ENCODE measurements at regions not wholly inside any gene's neighbourhood (a gene's known extent, or its start where the extent isn't known, plus 50 kb on each side); places are given as distances from the start of the nearest gene placed in this dataset.

DNA sequence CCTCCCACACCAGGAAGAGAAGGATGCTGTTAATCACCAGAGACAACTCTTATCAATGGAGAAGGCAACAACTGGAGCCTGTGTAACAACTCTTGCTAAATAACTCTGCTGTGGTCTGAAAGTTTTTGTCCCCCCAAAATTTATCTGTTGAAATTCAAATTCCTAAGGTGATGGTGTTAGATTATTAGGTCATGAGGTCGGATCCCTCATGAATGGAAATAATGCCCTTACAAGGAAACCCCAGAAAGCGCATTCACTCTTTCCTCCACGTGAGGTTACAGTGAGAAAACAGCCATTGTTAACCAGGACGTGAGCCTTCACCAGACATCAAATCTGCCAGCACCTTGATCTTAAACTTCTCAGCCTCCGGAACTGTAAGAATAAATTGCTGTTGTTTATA is 141.9 kb upstream of the CXADR start:
- in situ Hi-C loops (cut with HindIII; ENCODE audit: low pct_ligation_motif_present, low sequenced_read_pairs) = no loop called here
- TF ChIP-seq, protein P1, sequence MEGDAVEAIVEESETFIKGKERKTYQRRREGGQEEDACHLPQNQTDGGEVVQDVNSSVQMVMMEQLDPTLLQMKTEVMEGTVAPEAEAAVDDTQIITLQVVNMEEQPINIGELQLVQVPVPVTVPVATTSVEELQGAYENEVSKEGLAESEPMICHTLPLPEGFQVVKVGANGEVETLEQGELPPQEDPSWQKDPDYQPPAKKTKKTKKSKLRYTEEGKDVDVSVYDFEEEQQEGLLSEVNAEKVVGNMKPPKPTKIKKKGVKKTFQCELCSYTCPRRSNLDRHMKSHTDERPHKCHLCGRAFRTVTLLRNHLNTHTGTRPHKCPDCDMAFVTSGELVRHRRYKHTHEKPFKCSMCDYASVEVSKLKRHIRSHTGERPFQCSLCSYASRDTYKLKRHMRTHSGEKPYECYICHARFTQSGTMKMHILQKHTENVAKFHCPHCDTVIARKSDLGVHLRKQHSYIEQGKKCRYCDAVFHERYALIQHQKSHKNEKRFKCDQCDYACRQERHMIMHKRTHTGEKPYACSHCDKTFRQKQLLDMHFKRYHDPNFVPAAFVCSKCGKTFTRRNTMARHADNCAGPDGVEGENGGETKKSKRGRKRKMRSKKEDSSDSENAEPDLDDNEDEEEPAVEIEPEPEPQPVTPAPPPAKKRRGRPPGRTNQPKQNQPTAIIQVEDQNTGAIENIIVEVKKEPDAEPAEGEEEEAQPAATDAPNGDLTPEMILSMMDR (IDR thresholded peaks at IDR 0.05; ENCODE audit: low read depth, low read length, missing control alignments) = no peak
- no peaks in the 10 kb centered on the region for H3K36me3 ChIP-seq (replicated peaks)
- no peaks in the 10 kb centered on the region for H3K27me3 ChIP-seq (replicated peaks)
- DNase-seq = no peak
- peak overlapping the region; percentile 84 for H3K27ac ChIP-seq
- H3K4me3 ChIP-seq (ENCODE audit: low read depth, low read length) = no peak overlapping the region

DNA sequence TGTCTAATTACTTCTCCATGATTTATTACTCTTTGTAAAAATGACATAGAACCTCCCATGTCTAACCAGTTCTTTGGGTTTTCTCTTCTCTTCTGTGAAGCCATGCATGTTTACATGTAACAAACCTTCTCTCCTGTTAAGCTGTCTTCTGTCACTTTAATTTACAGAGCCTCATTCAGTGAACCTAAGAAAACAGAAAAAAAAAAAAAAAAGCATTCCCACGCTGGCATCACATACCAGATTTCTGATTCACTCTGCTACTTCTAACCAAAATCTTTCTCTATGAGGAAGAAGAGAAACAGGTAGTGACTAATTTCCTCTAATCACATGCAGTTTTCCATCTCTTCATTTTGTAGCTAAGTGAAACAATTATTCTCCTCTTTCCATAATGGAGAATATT is 141.4 kb upstream of the CXADR start:
- no peak overlapping the region for H3K4me3 ChIP-seq (ENCODE audit: low read depth, low read length)
- peak; percentile 39 for DNase-seq
- in situ Hi-C loops (cut with HindIII; ENCODE audit: low pct_ligation_motif_present, low sequenced_read_pairs) = no loop called here
- peak overlapping the region; percentile 84 for H3K27ac ChIP-seq
- no peaks in the 10 kb centered on the region for H3K27me3 ChIP-seq (replicated peaks)
- TF ChIP-seq, protein P1 (IDR thresholded peaks at IDR 0.05; ENCODE audit: low read depth, low read length, missing control alignments) = no peak
- no peaks in the 10 kb centered on the region for H3K36me3 ChIP-seq (replicated peaks)

DNA sequence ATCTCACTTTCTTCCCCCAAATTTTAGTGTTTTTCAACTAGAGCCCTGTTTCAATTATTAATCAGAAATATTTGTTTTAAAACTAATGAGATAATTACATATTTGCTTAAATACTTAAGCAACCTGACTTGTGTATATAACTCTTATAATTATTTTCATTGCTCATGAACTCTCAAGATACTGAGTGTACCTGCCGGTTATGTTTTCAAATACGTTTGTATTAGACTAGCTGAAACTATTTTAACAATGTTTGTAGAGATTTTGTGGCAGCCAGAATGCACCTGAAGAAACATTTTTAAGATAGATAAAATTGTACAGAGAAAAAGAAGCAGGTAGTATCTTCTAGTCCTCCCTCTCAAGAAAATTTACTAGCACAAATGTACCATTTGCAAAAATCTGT is 140.6 kb upstream of the CXADR start:
- in situ Hi-C loops (cut with HindIII; ENCODE audit: low pct_ligation_motif_present, low sequenced_read_pairs) = no loop called here
- Histone ChIP-seq H3K4me3 (ENCODE audit: low read depth, low read length) (no peak overlapping the region), H3K27ac (peak overlapping the region; percentile 84), H3K27me3 (replicated peaks) (no peaks in the 10 kb centered on the region), H3K36me3 (replicated peaks) (no peaks in the 10 kb centered on the region)
- TF ChIP-seq, protein P1 (IDR thresholded peaks at IDR 0.05; ENCODE audit: low read depth, low read length, missing control alignments) = no peak
- no peak for DNase-seq

DNA sequence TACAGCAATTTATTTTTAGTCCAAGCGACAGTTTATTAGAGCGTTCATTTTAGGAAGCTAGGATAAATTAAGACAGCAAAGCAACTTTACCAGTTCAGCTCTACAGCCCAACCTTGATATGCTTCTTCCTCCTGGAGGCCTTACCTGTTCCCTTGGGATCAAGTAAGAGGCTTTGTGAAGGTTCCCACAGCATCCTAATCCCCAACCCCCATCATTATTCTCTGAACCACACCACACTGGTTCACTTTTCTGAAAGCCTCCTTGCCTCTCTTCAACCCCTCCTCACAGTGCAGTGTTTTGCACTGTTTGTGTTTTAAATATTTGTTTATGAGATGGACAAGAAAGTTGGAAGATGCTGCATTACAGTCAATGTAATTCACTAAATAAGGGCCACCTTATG is 126.3 kb upstream of the CXADR start:
- H3K36me3 ChIP-seq (replicated peaks) = no peaks in the 10 kb centered on the region
- no peak for DNase-seq
- TF ChIP-seq, protein P1 (IDR thresholded peaks at IDR 0.05; ENCODE audit: low read depth, low read length, missing control alignments) = no peak
- H3K4me3 ChIP-seq (ENCODE audit: low read depth, low read length) = no peak overlapping the region
- H3K27me3 ChIP-seq (replicated peaks) = no peaks in the 10 kb centered on the region
- H3K27ac ChIP-seq = no peak overlapping the region
- in situ Hi-C loops (cut with HindIII; ENCODE audit: low pct_ligation_motif_present, low sequenced_read_pairs) = loop anchor here (25.0 kb wide), 1 partner anchor 176 kb away; no protein-coding TSS in a partner anchor

DNA sequence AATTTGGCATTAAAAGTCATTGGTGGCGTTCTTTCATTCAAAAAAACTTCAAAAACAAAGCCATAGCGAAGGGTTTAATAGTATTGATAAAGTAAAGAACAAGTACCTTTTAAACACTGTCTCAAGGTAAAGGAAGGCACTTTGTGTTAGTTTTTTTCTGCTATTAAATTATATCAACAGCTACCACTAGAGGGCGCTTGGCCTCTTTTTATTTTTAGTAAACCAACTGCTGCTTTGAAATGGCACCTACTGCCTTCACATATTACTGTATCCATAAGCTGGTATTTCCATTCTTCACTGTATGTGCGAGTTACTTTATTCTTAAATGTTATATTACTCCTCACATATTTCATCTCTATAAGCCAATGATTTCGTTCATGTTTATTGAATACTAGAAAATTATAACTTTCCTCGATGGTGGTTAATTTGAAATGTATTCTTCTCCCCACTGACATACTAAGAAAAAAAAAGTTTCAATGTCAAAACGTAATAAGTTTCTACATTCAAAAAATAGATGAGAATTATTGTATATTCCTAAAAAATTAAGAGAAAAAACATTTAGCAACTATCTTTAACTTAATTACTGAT is 125.7 kb upstream of the CXADR start:
- peak; percentile 53 for DNase-seq
- Histone ChIP-seq H3K36me3 (replicated peaks) (no peaks in the 10 kb centered on the region), H3K27me3 (replicated peaks) (no peaks in the 10 kb centered on the region), H3K4me3 (ENCODE audit: low read depth, low read length) (no peak overlapping the region), H3K27ac (no peak overlapping the region)
- TF ChIP-seq, protein P1 (IDR thresholded peaks at IDR 0.05; ENCODE audit: low read depth, low read length, missing control alignments) = peak; percentile 54
- in situ Hi-C loops (cut with HindIII; ENCODE audit: low pct_ligation_motif_present, low sequenced_read_pairs) = loop anchor here (25.0 kb wide), 1 partner anchor 175 kb away; no protein-coding TSS in a partner anchor

DNA sequence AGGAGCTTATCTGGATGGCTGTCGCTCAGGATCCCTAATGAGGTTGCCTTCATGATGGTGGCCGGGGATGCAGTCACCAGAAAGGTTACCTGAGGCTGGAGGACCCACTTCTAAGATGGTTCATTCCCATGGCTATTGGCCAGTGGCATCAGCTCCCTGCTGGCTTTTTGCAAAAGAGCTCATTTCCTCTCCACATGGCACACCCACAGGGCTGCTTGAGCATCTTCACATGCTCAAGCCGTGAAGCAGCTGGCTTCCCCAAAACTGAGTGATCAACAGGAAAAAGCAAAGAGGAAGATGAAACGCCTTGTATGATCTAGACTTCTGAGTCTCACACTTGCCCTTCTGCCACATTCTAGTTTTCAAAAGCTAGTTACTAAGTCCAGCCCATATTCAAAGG is 124.6 kb upstream of the CXADR start:
- DNase-seq = no peak
- no peaks in the 10 kb centered on the region for H3K36me3 ChIP-seq (replicated peaks)
- TF ChIP-seq, protein P1 (IDR thresholded peaks at IDR 0.05; ENCODE audit: low read depth, low read length, missing control alignments) = no peak
- H3K27ac ChIP-seq = no peak overlapping the region
- no peaks in the 10 kb centered on the region for H3K27me3 ChIP-seq (replicated peaks)
- in situ Hi-C loops (cut with HindIII; ENCODE audit: low pct_ligation_motif_present, low sequenced_read_pairs) = loop anchor here (25.0 kb wide), 1 partner anchor 174 kb away; no protein-coding TSS in a partner anchor
- H3K4me3 ChIP-seq (ENCODE audit: low read depth, low read length) = no peak overlapping the region
